ENCODE measurements at regions not wholly inside any gene's neighbourhood (a gene's known extent, or its start where the extent isn't known, plus 50 kb on each side); places are given as distances from the start of the nearest gene placed in this dataset.

- TF ChIP-seq CTCF (IDR thresholded peaks at IDR 0.05) = no peak
- Histone ChIP-seq H3K27ac (no peak overlapping the region), H3K27me3 (no peaks in the 10 kb centered on the region), H3K36me3 (no peaks in the 10 kb centered on the region), H3K9me3 (no peaks in the 10 kb centered on the region), H3K4me1 (ENCODE audit: control insufficient read depth in 1 of 2, insufficient read depth in 1 of 2, low read depth in 1 of 2, low read length in 1 of 2) (no peaks in the 10 kb centered on the region), H3K4me3 (ENCODE audit: low read depth in 1 of 2, low read length in 1 of 2) (no peak overlapping the region)
Measured at GRCh38 chr6:4189249-4189648, 53.9 kb upstream of the ECI2 start.

- Histone ChIP-seq H3K9me3 (no peaks in the 10 kb centered on the region), H3K27me3 (no peaks in the 10 kb centered on the region), H3K4me1 (ENCODE audit: control insufficient read depth in 1 of 2, insufficient read depth in 1 of 2, low read depth in 1 of 2, low read length in 1 of 2) (no peaks in the 10 kb centered on the region), H3K27ac (no peak overlapping the region), H3K4me3 (ENCODE audit: low read depth in 1 of 2, low read length in 1 of 2) (no peak overlapping the region), H3K36me3 (no peaks in the 10 kb centered on the region)
- no peak for TF ChIP-seq CTCF (IDR thresholded peaks at IDR 0.05)
Measured at GRCh38 chr6:4188801-4189200, 53.4 kb upstream of the ECI2 start.

GRCh38 chr6:4187480-4187879 is 52.1 kb upstream of the ECI2 start:
- Histone ChIP-seq H3K4me1 (ENCODE audit: control insufficient read depth in 1 of 2, insufficient read depth in 1 of 2, low read depth in 1 of 2, low read length in 1 of 2) (no peaks in the 10 kb centered on the region), H3K27me3 (no peaks in the 10 kb centered on the region), H3K9me3 (no peaks in the 10 kb centered on the region), H3K36me3 (no peaks in the 10 kb centered on the region), H3K4me3 (ENCODE audit: low read depth in 1 of 2, low read length in 1 of 2) (no peak overlapping the region), H3K27ac (no peak overlapping the region)
- TF ChIP-seq CTCF (IDR thresholded peaks at IDR 0.05) = no peak

GRCh38 chr6:4186385-4186784 is 51.0 kb upstream of the ECI2 start:
- Histone ChIP-seq H3K4me1 (ENCODE audit: control insufficient read depth in 1 of 2, insufficient read depth in 1 of 2, low read depth in 1 of 2, low read length in 1 of 2) (no peaks in the 10 kb centered on the region), H3K27ac (no peak overlapping the region), H3K9me3 (no peaks in the 10 kb centered on the region), H3K27me3 (no peaks in the 10 kb centered on the region), H3K4me3 (ENCODE audit: low read depth in 1 of 2, low read length in 1 of 2) (no peak overlapping the region), H3K36me3 (no peaks in the 10 kb centered on the region)
- TF ChIP-seq CTCF (IDR thresholded peaks at IDR 0.05) = no peak

- Histone ChIP-seq H3K27me3 (no peaks in the 10 kb centered on the region), H3K9me3 (no peaks in the 10 kb centered on the region), H3K36me3 (no peaks in the 10 kb centered on the region), H3K27ac (no peak overlapping the region), H3K4me3 (ENCODE audit: low read depth in 1 of 2, low read length in 1 of 2) (no peak overlapping the region), H3K4me1 (ENCODE audit: control insufficient read depth in 1 of 2, insufficient read depth in 1 of 2, low read depth in 1 of 2, low read length in 1 of 2) (no peaks in the 10 kb centered on the region)
- no peak for TF ChIP-seq CTCF (IDR thresholded peaks at IDR 0.05)
Measured at GRCh38 chr6:4185846-4186245, 50.5 kb upstream of the ECI2 start.

GRCh38 chr6:4185419-4185818 is 50.0 kb upstream of the ECI2 start:
- Histone ChIP-seq H3K9me3 (no peaks in the 10 kb centered on the region), H3K27me3 (no peaks in the 10 kb centered on the region), H3K36me3 (no peaks in the 10 kb centered on the region), H3K4me3 (ENCODE audit: low read depth in 1 of 2, low read length in 1 of 2) (no peak overlapping the region), H3K27ac (no peak overlapping the region), H3K4me1 (ENCODE audit: control insufficient read depth in 1 of 2, insufficient read depth in 1 of 2, low read depth in 1 of 2, low read length in 1 of 2) (no peaks in the 10 kb centered on the region)
- TF ChIP-seq CTCF (IDR thresholded peaks at IDR 0.05) = no peak
